ENCODE measurements at regions not wholly inside any gene's neighbourhood (a gene's known extent, or its start where the extent isn't known, plus 50 kb on each side); places are given as distances from the start of the nearest gene placed in this dataset.

DNA sequence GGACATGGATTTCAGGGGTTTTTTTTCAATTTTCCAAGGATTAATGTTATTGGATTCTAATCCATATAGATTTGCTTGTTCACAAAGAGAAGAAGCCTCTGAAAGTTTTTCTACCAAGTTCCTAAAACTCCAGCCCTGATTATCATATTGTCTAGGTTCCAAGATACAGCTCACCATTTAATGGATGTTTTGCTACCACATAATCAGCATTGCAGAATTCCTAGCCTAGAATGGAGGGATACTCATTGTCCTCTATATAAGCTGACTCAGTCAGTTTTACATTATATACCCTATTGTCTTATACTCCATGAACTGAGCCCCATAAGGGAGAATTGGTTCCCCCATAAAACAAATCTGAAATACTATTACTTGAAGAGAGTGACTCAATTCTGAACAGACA is 664.7 kb upstream of the FAM241A start:
- TF ChIP-seq, protein P1, sequence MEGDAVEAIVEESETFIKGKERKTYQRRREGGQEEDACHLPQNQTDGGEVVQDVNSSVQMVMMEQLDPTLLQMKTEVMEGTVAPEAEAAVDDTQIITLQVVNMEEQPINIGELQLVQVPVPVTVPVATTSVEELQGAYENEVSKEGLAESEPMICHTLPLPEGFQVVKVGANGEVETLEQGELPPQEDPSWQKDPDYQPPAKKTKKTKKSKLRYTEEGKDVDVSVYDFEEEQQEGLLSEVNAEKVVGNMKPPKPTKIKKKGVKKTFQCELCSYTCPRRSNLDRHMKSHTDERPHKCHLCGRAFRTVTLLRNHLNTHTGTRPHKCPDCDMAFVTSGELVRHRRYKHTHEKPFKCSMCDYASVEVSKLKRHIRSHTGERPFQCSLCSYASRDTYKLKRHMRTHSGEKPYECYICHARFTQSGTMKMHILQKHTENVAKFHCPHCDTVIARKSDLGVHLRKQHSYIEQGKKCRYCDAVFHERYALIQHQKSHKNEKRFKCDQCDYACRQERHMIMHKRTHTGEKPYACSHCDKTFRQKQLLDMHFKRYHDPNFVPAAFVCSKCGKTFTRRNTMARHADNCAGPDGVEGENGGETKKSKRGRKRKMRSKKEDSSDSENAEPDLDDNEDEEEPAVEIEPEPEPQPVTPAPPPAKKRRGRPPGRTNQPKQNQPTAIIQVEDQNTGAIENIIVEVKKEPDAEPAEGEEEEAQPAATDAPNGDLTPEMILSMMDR (conservative IDR thresholded peaks at IDR 0.05; ENCODE audit: low read length), result no peak
- no peak for TF ChIP-seq EZH2phosphoT487 (IDR thresholded peaks at IDR 0.05; ENCODE audit: borderline replicate concordance, low read depth, low read length)

All from OCI-LY7 (cell line).